Epithelial cell of proximal tubule (primary cell): ENCODE measurements at regions not wholly inside any gene's neighbourhood (a gene's known extent, or its start where the extent isn't known, plus 50 kb on each side); places are given as distances from the start of the nearest gene placed in this dataset.
"Not testable (repeated sequence)": the region's sequence is repeated elsewhere in the genome, so short reads cannot be mapped to it uniquely, and the experiment has no call there.

Experiments used
- DNase-seq: peaks from one replicate; pipeline ENCODE4 v3.0.0-alpha.2; 2011; ENCODE audit warnings: low read depth
- H3K4me3 ChIP-seq: 2 replicates; pipeline ENCODE4 v1.5.1; 2011; ENCODE audit warnings: low read depth, mild to moderate bottlenecking, low read length
- TF ChIP-seq, protein P1 (sequence below): conservative IDR thresholded peaks from 2 replicates; pipeline ENCODE4 v1.5.1; 2012; ENCODE audit warnings: low read depth, mild to moderate bottlenecking, low read length

DNA sequence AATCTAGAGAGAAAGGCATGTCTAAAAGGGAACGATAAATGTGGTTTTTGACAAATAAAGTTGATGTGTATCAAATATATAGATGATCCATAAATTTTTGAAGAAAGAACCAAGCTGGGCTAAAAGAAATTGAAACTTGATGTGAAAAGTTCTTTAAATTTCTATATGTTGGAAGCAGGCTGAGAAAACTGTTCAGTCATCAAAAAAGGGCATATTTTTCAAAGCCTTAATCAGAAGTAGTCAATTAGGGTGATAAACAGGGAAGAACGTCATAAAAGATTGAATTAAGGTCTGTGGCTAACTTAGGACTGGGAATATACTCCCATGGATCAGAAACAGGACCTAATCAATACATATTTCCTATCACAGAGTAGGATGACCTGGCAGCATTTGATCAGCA, 211.4 kb upstream of the ZRANB2 start:
- H3K4me3 ChIP-seq, result no peak overlapping the region
- TF ChIP-seq, protein P1, sequence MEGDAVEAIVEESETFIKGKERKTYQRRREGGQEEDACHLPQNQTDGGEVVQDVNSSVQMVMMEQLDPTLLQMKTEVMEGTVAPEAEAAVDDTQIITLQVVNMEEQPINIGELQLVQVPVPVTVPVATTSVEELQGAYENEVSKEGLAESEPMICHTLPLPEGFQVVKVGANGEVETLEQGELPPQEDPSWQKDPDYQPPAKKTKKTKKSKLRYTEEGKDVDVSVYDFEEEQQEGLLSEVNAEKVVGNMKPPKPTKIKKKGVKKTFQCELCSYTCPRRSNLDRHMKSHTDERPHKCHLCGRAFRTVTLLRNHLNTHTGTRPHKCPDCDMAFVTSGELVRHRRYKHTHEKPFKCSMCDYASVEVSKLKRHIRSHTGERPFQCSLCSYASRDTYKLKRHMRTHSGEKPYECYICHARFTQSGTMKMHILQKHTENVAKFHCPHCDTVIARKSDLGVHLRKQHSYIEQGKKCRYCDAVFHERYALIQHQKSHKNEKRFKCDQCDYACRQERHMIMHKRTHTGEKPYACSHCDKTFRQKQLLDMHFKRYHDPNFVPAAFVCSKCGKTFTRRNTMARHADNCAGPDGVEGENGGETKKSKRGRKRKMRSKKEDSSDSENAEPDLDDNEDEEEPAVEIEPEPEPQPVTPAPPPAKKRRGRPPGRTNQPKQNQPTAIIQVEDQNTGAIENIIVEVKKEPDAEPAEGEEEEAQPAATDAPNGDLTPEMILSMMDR, result no peak
- DNase-seq, result no peak

DNA sequence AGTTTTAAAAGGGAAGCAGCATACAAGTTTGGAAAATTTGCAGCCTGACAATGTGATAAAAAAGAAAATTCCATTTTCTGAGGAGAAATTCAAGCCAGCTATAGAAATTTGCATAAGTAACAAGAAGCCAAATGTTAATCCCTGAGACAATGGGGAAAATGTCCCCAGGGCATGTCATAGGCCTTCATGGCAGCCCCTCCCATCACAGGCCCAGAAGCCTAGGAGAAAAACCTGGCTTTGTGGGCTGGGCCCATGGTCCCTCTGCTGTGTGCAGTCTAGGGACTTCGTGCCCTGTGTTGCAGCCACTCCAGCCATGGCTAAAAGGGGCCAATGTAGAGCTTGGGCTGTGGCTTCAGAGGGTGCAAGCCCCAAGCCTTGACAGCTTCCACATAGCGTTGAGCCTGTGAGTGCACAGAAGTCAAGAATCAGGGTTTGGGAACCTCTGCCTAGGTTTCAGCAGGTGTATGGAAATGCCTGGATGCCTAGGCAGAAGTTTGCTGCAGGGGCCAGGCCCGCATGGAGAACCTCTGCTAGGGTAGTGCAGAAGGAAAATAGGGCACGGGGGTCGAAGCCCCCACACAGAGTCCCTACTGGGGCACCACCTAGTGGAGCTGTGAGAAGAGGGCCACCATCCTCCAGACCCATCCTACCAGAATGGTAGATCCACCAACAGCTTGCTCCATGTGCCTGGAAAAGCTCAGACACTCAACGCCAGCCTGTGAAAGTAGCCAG, 209.8 kb upstream of the ZRANB2 start:
- DNase-seq, H3K4me3 ChIP-seq: not testable (repeated sequence)

DNA sequence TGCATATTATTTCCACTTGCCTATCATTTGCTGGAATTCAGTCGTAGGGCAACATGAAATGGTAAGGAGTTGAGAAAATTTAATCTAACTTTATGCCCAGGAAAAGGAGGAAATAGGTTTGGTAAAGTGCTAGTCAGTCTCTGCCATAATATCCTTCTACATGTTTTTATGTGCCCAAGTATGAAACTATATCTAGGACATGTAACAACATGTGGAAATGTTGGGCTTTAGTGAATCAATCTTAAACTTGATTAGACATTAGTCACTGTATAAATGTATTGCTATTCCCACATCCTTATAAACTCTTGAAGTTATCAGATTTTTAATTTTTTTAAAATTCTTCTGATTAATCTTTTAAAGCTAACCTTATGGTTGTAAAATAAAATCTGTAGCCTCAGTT, 204.7 kb upstream of the ZRANB2 start:
- no peak overlapping the region for H3K4me3 ChIP-seq
- DNase-seq, result no peak
- TF ChIP-seq, protein P1, result no peak

DNA sequence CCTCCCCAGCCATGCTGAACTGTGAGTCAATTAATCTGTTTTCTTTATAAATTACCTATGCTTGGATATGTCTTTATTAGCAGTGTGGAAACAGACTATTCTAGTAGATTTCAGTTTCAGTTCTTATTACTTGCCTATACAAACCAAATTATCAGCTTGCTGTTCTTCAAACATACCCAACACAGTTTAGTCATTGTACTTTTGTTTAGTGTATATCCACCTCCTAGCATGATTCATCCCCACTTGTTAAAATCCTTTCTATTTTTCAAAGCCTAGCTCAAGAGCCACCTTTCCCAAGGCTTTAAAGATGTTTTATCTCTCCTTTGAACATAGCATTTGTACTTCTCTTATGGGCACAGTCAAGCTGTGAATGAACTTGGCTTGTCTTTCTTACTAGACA, 195.6 kb upstream of the ZRANB2 start:
- H3K4me3 ChIP-seq, result no peak overlapping the region
- TF ChIP-seq, protein P1, result no peak
- DNase-seq, result no peak

DNA sequence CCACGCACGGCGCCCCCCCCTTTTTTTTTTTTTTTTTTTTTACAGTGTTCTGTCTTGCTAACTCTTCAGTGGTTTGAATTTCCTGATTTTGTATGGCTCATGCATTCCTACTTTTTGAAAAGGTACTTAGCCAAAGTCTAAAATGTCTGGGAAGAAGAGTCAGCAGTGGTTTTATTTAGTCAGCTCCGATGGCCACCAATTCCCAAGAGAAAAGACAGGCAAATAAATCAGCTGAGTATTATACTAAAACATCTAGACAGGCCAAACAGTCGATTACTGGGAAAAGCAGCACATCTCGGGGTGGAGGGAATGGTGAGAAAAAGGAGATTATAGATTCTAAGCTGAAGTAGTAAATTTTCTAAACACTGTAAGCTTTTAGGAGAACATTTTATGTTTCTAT, 192.5 kb upstream of the ZRANB2 start:
- H3K4me3 ChIP-seq, result no peak overlapping the region
- TF ChIP-seq, protein P1, result no peak
- no peak for DNase-seq

DNA sequence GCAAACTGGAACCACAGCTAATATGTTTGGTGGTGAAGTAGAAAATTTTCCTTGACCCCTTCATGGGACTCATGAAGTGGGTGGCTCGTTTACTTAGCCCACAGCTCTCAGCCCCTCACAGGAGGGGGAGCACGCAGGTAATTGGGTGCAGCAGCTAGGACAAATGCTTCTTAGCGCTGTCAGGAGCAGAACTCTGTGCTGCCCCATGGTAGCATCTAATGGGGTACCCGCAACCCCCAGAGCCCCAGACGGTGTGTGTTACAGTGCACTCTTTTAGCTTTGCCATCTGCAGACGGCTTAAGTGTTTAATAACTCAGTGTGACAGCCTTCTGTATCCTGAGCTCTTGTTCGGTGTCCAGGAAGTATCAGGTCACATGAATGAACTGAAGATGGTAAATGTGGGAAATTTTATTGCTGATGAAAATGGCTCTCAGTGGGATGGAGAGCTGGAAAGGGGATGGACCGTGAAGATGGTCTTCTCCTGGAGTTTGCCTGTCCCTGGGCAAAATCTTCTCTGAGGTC, 189.6 kb upstream of the ZRANB2 start:
- no peak overlapping the region for H3K4me3 ChIP-seq
- TF ChIP-seq, protein P1, result no peak
- DNase-seq, result no peak

DNA sequence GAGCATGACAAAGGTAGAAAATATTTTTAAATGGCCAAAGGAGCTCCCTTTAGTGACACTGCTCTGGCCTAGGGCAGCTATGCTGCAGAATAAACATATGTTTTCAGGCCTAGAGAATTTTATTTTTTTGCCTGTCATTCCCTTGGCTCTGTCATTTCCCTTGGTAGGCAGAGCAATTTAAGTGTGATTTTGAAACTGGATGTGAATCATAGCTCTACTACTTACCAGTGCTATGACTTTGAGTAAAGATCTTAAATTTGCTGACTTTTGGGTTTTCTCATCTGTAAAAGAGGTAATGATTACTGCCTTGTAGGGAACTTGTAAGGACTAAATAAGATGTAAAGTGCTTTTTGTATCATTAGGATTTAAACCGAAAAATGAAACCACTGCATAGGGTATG, 189.0 kb upstream of the ZRANB2 start:
- TF ChIP-seq, protein P1, result no peak
- no peak overlapping the region for H3K4me3 ChIP-seq
- no peak for DNase-seq
